ENCODE measurements at regions not wholly inside any gene's neighbourhood (a gene's known extent, or its start where the extent isn't known, plus 50 kb on each side); places are given as distances from the start of the nearest gene placed in this dataset.

GRCh38 chr11:128260398-128260797 lies 327.0 kb downstream of the ETS1 start:
- TF ChIP-seq KDM1A (IDR thresholded peaks at IDR 0.05; ENCODE audit: borderline replicate concordance) = no peak
- no peak for TF ChIP-seq CTCF (IDR thresholded peaks at IDR 0.05 in 2 of 3, conservative IDR thresholded peaks at IDR 0.05 in 1 of 3; ENCODE audit: control insufficient read depth in 2 of 3, extremely low read depth in 1 of 3, insufficient read depth in 1 of 3, low read depth in 3 of 3, low read length in 3 of 3)
- no peak for TF ChIP-seq POLR2A (IDR thresholded peaks at IDR 0.05; ENCODE audit: low read depth, low read length)
- TF ChIP-seq TCF12 (IDR thresholded peaks at IDR 0.05; ENCODE audit: low read depth, low read length) = no peak
- TF ChIP-seq SUZ12 (IDR thresholded peaks at IDR 0.05; ENCODE audit: unreplicated experiment) = no peak

Data from GM12878 (cell line).